H1 (cell line): ENCODE measurements at regions not wholly inside any gene's neighbourhood (a gene's known extent, or its start where the extent isn't known, plus 50 kb on each side); places are given as distances from the start of the nearest gene placed in this dataset.

Experiments
- CTCF ChIA-PET: fragments of 300-600 bp; sonication (Branson Sonifier 250); formaldehyde crosslinking; loops from one replicate; lab custom pipeline; 2021; ENCODE audit not compliant: partially characterized antibody; lab: Charles Lee
- POLR2A ChIA-PET: fragments of 300-600 bp; sonication (Branson Sonifier 250); formaldehyde crosslinking; loops from one replicate; lab custom pipeline; 2021; ENCODE audit warnings: inconsistent platforms; ENCODE audit not compliant: partially characterized antibody; lab: Charles Lee
- DNase-seq, 2 experiments: peaks; one replicate each; pipeline versions ENCODE4 v3.0.0 to v3.0.0-alpha.2; 2010 to 2022; ENCODE audit warnings: low spot score in 2 of 2, low read depth in 1 of 2, mixed read lengths in 1 of 2
- FAIRE-seq: peaks from 2 replicates; lab custom pipeline; 2011; peaks lifted over from hg19 to GRCh38; lab: Jason Lieb, UNC
- H2AFZ ChIP-seq: 2 replicates; pipeline ENCODE4 v1.8.1; 2012; ENCODE audit warnings: low read length, inconsistent platforms
- H2AK5ac ChIP-seq: 2 replicates; pipeline ENCODE4 v1.6.1; 2013; ENCODE audit warnings: low read depth, low read length
- H2BK120ac ChIP-seq: replicated peaks from 2 replicates; pipeline ENCODE3; 2013; ENCODE audit warnings: low read depth, low read length, inconsistent platforms
- H2BK12ac ChIP-seq: 2 replicates; pipeline ENCODE4 v1.6.1; 2013; ENCODE audit warnings: low read depth, low read length
- H2BK15ac ChIP-seq: 2 replicates; pipeline ENCODE4 v1.6.1; 2013; ENCODE audit warnings: low read length
- H2BK20ac ChIP-seq: 2 replicates; pipeline ENCODE4 v1.6.1; 2013; ENCODE audit warnings: low read length
- H2BK5ac ChIP-seq: 2 replicates; pipeline ENCODE4 v1.6.1; 2013; ENCODE audit warnings: low read depth, low read length
- H3K14ac ChIP-seq: 2 replicates; pipeline ENCODE4 v1.6.1; 2013; ENCODE audit warnings: inconsistent platforms; ENCODE audit not compliant: insufficient read length
- H3K18ac ChIP-seq: 2 replicates; pipeline ENCODE4 v1.6.1; 2013; ENCODE audit warnings: low read length; ENCODE audit errors: extremely low read depth
- H3K23ac ChIP-seq: 2 replicates; pipeline ENCODE4 v1.6.1; 2013; ENCODE audit warnings: inconsistent platforms; ENCODE audit not compliant: insufficient read length
- H3K23me2 ChIP-seq: 2 replicates; pipeline ENCODE4 v1.6.1; 2013; ENCODE audit warnings: low read depth, low read length
- H3K27ac ChIP-seq: 2 replicates; pipeline ENCODE4 v1.6.1; 2011; ENCODE audit warnings: low read depth, low read length, inconsistent platforms
- H3K27me3 ChIP-seq, 4 experiments: replicated peaks in 1 of 4; 1 replicate in 1 of 4; 2 replicates in 3 of 4; pipeline versions ENCODE4 v1.6.1 to v1.8.1; 2011 to 2013; ENCODE audit warnings: low read length in 3 of 4, mild to moderate bottlenecking in 3 of 4, inconsistent platforms in 2 of 4, mixed read lengths in 2 of 4, moderate library complexity in 1 of 4; ENCODE audit not compliant: control insufficient read depth in 3 of 4, insufficient read depth in 3 of 4; ENCODE audit errors: extremely low read depth in 1 of 4
- H3K36me3 ChIP-seq, 4 experiments: 2 replicates each; pipeline versions ENCODE4 v1.6.1 to v1.8.1; 2011 to 2013; ENCODE audit warnings: mild to moderate bottlenecking in 4 of 4, low read length in 3 of 4, moderate library complexity in 2 of 4, control low read depth in 1 of 4, inconsistent platforms in 1 of 4; ENCODE audit not compliant: insufficient read depth in 4 of 4, control insufficient read depth in 2 of 4
- H3K4ac ChIP-seq: replicated peaks from 2 replicates; pipeline ENCODE3; 2013; ENCODE audit warnings: low read length, low read depth, mixed read lengths, inconsistent platforms; ENCODE audit not compliant: insufficient read length
- H3K4me1 ChIP-seq, 4 experiments: replicated peaks in 1 of 4; 1 replicate in 1 of 4; 2 replicates in 3 of 4; pipeline versions ENCODE4 v1.6.1 to v1.8.1; 2011 to 2013; ENCODE audit warnings: low read length in 3 of 4, inconsistent platforms in 2 of 4, mixed read lengths in 1 of 4; ENCODE audit not compliant: insufficient read depth in 4 of 4, control insufficient read depth in 3 of 4
- H3K4me2 ChIP-seq, 2 experiments: 2 replicates each; pipeline versions ENCODE4 v1.6.1 to v1.8.1; 2011 to 2013; ENCODE audit warnings: low read depth in 2 of 2, low read length in 2 of 2, control low read depth in 1 of 2, inconsistent platforms in 1 of 2, mild to moderate bottlenecking in 1 of 2; ENCODE audit not compliant: insufficient read depth in 1 of 2
- H3K4me3 ChIP-seq, 4 experiments: fragments of 200-600, 300-600 bp in 1 of 4; sonication (generic), shearing (Covaris generic), sonication (Bioruptor Twin) in 1 of 4; 2 replicates each; pipeline versions ENCODE4 v1.5.1 to v1.8.1; 2011 to 2016; ENCODE audit warnings: low read length in 4 of 4, low read depth in 3 of 4, control low read depth in 2 of 4, inconsistent platforms in 2 of 4, mild to moderate bottlenecking in 2 of 4, mixed read lengths in 1 of 4, moderate library complexity in 1 of 4; ENCODE audit not compliant: insufficient read depth in 2 of 4; ENCODE audit errors: extremely low read depth in 1 of 4
- H3K56ac ChIP-seq: replicated peaks from 2 replicates; pipeline ENCODE3; 2013; ENCODE audit warnings: low read depth, mild to moderate bottlenecking, mixed read lengths, low read length, inconsistent platforms; ENCODE audit not compliant: insufficient read length
- H3K79me1 ChIP-seq: 2 replicates; pipeline ENCODE4 v1.6.1; 2013; ENCODE audit warnings: low read depth, low read length, control low read depth
- H3K79me2 ChIP-seq, 2 experiments: 2 replicates each; pipeline versions ENCODE4 v1.6.1 to v1.8.1; 2012 to 2013; ENCODE audit warnings: low read length in 2 of 2, mild to moderate bottlenecking in 2 of 2, inconsistent platforms in 1 of 2; ENCODE audit not compliant: insufficient read depth in 2 of 2, control insufficient read depth in 1 of 2
- H3K9ac ChIP-seq, 4 experiments: replicated peaks in 1 of 4; 1 replicate in 1 of 4; 2 replicates in 3 of 4; pipeline versions ENCODE4 v1.6.1 to v1.8.1; 2011 to 2013; ENCODE audit warnings: low read depth in 3 of 4, low read length in 3 of 4, control low read depth in 2 of 4, mild to moderate bottlenecking in 2 of 4, moderate library complexity in 2 of 4, inconsistent platforms in 1 of 4; ENCODE audit errors: extremely low read depth in 1 of 4
- H3K9me3 ChIP-seq, 2 experiments: 2 replicates each; pipeline versions ENCODE4 v1.6.1 to v1.8.1; 2012 to 2013; ENCODE audit warnings: mild to moderate bottlenecking in 2 of 2, moderate library complexity in 2 of 2, control low read depth in 1 of 2, inconsistent platforms in 1 of 2, low read depth in 1 of 2, low read length in 1 of 2, mixed read lengths in 1 of 2; ENCODE audit not compliant: insufficient read depth in 2 of 2
- H4K20me1 ChIP-seq, 2 experiments: replicated peaks in 1 of 2; 2 replicates each; pipeline versions ENCODE3 to v1.8.1; 2011 to 2013; ENCODE audit warnings: inconsistent platforms in 2 of 2, low read length in 2 of 2, mild to moderate bottlenecking in 1 of 2; ENCODE audit not compliant: insufficient read depth in 2 of 2, control insufficient read depth in 1 of 2
- H4K5ac ChIP-seq: 2 replicates; pipeline ENCODE4 v1.6.1; 2013; ENCODE audit warnings: low read length, low read depth, mixed read lengths, inconsistent platforms; ENCODE audit not compliant: insufficient read length
- H4K8ac ChIP-seq: 2 replicates; pipeline ENCODE4 v1.8.0; 2013; ENCODE audit warnings: mild to moderate bottlenecking, moderate library complexity, low read length, inconsistent platforms; ENCODE audit not compliant: insufficient read depth; ENCODE audit errors: extremely low read depth
- H4K91ac ChIP-seq: replicated peaks from 2 replicates; pipeline ENCODE3; 2013; ENCODE audit warnings: low read length, mixed read lengths, inconsistent platforms; ENCODE audit not compliant: insufficient read length
- EZH2 ChIP-seq: fragments of 200-600 bp; sonication (generic); IDR thresholded peaks from 2 replicates; pipeline ENCODE4 v1.7.1; 2012; ENCODE audit warnings: low read depth, mild to moderate bottlenecking, moderate library complexity, low read length, inconsistent platforms; ENCODE audit not compliant: severe bottlenecking
- FOSL1 ChIP-seq: IDR thresholded peaks from 2 replicates; pipeline ENCODE4 v1.6.1; 2011; ENCODE audit warnings: mild to moderate bottlenecking, low read depth, low read length, moderate library complexity; ENCODE audit not compliant: insufficient read depth
- GABPA ChIP-seq: IDR thresholded peaks from 2 replicates; pipeline ENCODE4 v1.6.1; 2011; ENCODE audit warnings: mild to moderate bottlenecking, low read length, moderate library complexity, borderline replicate concordance; ENCODE audit not compliant: insufficient read depth
- GTF2F1 ChIP-seq: IDR thresholded peaks from 2 replicates; pipeline ENCODE4 v1.6.1; 2012; ENCODE audit warnings: low read depth, low read length, improper control_type of control experiment, borderline replicate concordance
- RAD21 ChIP-seq, 2 experiments: IDR thresholded peaks in 1 of 2; conservative IDR thresholded peaks in 1 of 2; 2 replicates each; pipeline ENCODE4 v1.6.1; 2011; ENCODE audit warnings: low read depth in 2 of 2, low read length in 2 of 2, improper control_type of control experiment in 1 of 2, inconsistent platforms in 1 of 2, mild to moderate bottlenecking in 1 of 2, moderate library complexity in 1 of 2
- SIX5 ChIP-seq: IDR thresholded peaks from 2 replicates; pipeline ENCODE4 v1.6.1; 2011; ENCODE audit warnings: mild to moderate bottlenecking, low read depth, low read length
- WGBS, 2 experiments: shearing (Covaris generic) in 1 of 2; methylation state at CpG; one replicate each; pipeline versions ENCODE4 v1.1.6 to v1.1.7; 2013 to 2015; ENCODE audit warnings: low lambda C conversion rate in 2 of 2, mixed read lengths in 2 of 2, inconsistent platforms in 1 of 2, low coverage in 1 of 2, missing lambda C conversion rate in 1 of 2; ENCODE audit not compliant: insufficient replicate concordance in 2 of 2, insufficient coverage in 1 of 2, insufficient read length in 1 of 2; ENCODE audit errors: extremely low coverage in 1 of 2, missing lambda C conversion rate in 1 of 2; 5-methylcytosine and 5-hydroxymethylcytosine counted together
- TF ChIP-seq, protein P1 (sequence below), 3 experiments: IDR thresholded peaks; 1 replicate in 2 of 3; 2 replicates in 1 of 3; pipeline versions ENCODE4 v1.5.1 to v1.6.1; 2011; ENCODE audit warnings: low read length in 3 of 3, mild to moderate bottlenecking in 3 of 3, inconsistent platforms in 2 of 3, low read depth in 1 of 3, moderate library complexity in 1 of 3; ENCODE audit not compliant: insufficient read depth in 1 of 3; ENCODE audit errors: control extremely low read depth in 1 of 3

DNA sequence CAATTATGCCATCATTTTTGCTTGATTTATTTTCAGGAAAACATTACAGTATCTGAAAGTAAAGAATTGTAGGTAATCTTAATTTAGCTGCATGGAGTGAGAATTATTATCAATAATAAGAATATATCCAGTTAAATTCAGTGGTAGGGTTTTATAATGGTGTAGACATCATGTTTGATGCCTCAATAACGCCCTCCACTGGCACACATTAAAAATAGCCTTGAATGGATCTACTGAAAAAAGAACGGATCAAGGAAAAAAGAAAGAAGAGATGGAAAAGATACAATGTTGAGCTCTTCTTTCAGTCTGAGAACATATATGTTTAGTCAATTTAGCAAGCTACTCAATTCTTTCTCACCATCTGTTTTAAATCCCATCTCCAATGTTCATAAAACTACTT lies 319.2 kb downstream of the CDC14C start:
- 32% methylated on average over 2 of the region's 2 CpGs; no CpG with 5 or more reads in 1 of the 2 experiments for WGBS, 2 experiments
- Histone ChIP-seq H4K20me1 (no peaks in the 10 kb centered on the region), H3K4me1 (peaks cover 0 to 24% (median 21%) of the 10 kb centered on the region in 4 experiments), H2BK20ac (no peak overlapping the region), H3K79me1 (no peaks in the 10 kb centered on the region), H4K5ac (no peak overlapping the region), H3K23me2 (no peaks in the 10 kb centered on the region), H2BK12ac (no peak overlapping the region), H2BK5ac (peak overlapping the region; percentile 98; the same call in 1 of the 2 replicates), H3K14ac (no peak overlapping the region), H4K8ac (no peak overlapping the region), H3K4me3 (no peak overlapping the region; a peak in 1 of 8 replicates), H3K36me3 (peaks cover 0 to under 1% (median 0%) of the 10 kb centered on the region in 4 experiments; a peak in 1 of 8 replicates), H3K27me3 (no peaks in the 10 kb centered on the region), H3K9ac (no peak overlapping the region), H3K23ac (no peak overlapping the region), H2AFZ (no peak overlapping the region), H2AK5ac (no peak overlapping the region), H3K9me3 (peaks cover 9% of the 10 kb centered on the region in 2 experiments), H3K4me2 (no peak overlapping the region), H3K56ac (no peak overlapping the region), H3K18ac (no peak overlapping the region), H3K27ac (no peak overlapping the region), H4K91ac (no peak overlapping the region), H3K79me2 (no peaks in the 10 kb centered on the region), H2BK15ac (no peak overlapping the region), H2BK120ac (no peak overlapping the region), H3K4ac (no peak overlapping the region)
- ChIA-PET CTCF (interaction anchor here (0.8 to 4.3 kb wide), 24 partner anchors 9 to 944 kb away, joined by 3 to 33 read pairs (median 4); no protein-coding TSS in a partner anchor), POLR2A (no interaction called here)
- no peak for DNase-seq
- no peak for FAIRE-seq
- TF ChIP-seq GTF2F1: no peak
- TF ChIP-seq FOSL1: no peak
- no peak for TF ChIP-seq EZH2
- TF ChIP-seq SIX5: no peak
- TF ChIP-seq GABPA: no peak
- TF ChIP-seq, protein P1, sequence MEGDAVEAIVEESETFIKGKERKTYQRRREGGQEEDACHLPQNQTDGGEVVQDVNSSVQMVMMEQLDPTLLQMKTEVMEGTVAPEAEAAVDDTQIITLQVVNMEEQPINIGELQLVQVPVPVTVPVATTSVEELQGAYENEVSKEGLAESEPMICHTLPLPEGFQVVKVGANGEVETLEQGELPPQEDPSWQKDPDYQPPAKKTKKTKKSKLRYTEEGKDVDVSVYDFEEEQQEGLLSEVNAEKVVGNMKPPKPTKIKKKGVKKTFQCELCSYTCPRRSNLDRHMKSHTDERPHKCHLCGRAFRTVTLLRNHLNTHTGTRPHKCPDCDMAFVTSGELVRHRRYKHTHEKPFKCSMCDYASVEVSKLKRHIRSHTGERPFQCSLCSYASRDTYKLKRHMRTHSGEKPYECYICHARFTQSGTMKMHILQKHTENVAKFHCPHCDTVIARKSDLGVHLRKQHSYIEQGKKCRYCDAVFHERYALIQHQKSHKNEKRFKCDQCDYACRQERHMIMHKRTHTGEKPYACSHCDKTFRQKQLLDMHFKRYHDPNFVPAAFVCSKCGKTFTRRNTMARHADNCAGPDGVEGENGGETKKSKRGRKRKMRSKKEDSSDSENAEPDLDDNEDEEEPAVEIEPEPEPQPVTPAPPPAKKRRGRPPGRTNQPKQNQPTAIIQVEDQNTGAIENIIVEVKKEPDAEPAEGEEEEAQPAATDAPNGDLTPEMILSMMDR (IDR thresholded peaks at IDR 0.05; ENCODE audit: control extremely low read depth in 1 of 3, insufficient read depth in 1 of 3, low read depth in 1 of 3, low read length in 3 of 3): peak in 2 of 3 experiments; percentile 12 to 49; a peak in 2 of 4 replicates
- TF ChIP-seq RAD21 (IDR thresholded peaks at IDR 0.05 in 1 of 2, conservative IDR thresholded peaks at IDR 0.05 in 1 of 2; ENCODE audit: low read depth in 2 of 2, low read length in 2 of 2): peak; percentile 59 to 64
